Left forelimb (tissue), 1 donor: ENCODE measurements at regions not wholly inside any gene's neighbourhood (a gene's known extent, or its start where the extent isn't known, plus 50 kb on each side); places are given as distances from the start of the nearest gene placed in this dataset.
"Not testable (repeated sequence)": the region's sequence is repeated elsewhere in the genome, so short reads cannot be mapped to it uniquely, and the experiment has no call there.

Experiments
- DNase-seq: peaks from one replicate; pipeline ENCODE4 v3.0.0-alpha.2; 2018; ENCODE audit warnings: low spot score

DNA sequence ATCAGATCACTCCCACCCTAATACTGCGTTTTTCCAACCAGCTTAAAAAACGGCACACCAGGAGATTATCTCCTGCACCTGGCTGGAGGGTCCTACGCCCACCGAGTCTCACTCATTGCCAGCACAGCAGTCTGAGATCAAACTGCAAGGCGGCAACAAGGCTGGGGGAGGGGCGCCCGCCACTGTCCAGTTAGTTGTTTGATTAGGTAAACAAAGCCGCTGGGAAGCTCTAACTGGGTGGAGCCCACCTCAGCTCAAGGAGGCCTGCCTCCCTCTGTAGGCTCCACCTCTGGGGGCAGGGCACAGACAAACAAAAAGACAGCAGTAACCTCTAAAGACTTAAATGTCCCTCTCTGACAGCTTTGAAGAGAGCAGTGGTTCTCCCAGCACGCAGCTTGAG lies 463.0 kb upstream of the CADM1 start:
- DNase-seq: not testable (repeated sequence)

DNA sequence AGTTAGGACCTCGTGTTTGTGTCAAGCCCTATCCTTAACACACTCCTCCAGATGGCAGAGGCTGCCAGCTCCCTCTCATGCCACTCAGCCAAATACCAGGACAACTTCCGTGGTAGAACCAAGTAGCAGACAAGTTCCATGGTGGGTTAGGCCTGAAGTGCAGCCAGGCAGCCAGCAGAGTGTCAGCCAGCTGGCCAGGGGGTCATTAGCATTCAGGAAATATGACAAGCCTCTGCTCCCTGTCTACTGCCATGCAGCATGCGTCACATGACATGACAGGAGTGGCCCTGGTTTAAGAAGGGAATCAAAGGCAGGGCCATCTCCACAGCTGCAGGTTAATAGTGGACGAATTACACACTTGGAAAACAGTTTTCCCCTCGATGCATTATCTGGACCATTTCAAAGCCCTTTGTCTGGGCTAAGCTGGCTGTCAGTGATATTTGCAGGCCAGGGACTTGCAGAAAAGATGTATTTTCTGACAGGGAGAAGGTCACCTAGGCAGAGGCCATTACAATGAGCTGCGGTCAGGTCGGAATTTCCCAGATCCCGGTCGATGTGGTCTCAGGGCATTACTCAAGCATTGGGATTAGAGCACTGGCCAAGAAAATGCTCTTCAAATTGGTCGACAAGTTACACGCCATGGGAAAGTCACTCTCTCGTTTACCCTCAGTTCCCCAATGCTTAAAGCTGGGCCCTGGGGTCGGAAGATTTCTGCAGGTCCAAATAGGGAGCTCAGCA lies 461.7 kb upstream of the CADM1 start:
- no peak for DNase-seq

DNA sequence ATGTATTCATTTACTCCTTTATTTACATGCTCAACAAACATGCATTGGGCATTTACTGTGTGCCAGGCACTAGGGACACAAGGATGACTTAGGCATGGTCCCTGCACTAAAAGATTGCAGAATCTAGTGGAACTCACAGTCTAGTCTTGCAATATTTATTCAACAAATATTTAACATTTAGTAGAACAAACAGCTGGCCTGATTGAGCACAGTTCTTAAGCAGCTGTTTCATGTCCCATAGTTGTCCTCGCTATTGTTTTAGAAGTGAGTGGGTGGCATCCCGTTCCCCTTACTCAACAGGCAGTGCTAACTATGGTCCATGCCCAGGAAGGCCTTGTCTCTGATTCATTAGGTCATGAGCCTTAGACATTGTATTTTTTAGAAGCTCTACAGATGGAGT lies 459.9 kb upstream of the CADM1 start:
- DNase-seq: no peak

GRCh38 chr11:115963156-115963555 lies 458.9 kb upstream of the CADM1 start:
- no peak for DNase-seq

- DNase-seq: no peak
Observed at GRCh38 chr11:115961159-115962003, 457.2 kb upstream of the CADM1 start.

GRCh38 chr11:115959081-115959486 lies 454.9 kb upstream of the CADM1 start:
- no peak for DNase-seq

- DNase-seq: no peak
Observed at GRCh38 chr11:115958089-115959000, 454.1 kb upstream of the CADM1 start.

DNA sequence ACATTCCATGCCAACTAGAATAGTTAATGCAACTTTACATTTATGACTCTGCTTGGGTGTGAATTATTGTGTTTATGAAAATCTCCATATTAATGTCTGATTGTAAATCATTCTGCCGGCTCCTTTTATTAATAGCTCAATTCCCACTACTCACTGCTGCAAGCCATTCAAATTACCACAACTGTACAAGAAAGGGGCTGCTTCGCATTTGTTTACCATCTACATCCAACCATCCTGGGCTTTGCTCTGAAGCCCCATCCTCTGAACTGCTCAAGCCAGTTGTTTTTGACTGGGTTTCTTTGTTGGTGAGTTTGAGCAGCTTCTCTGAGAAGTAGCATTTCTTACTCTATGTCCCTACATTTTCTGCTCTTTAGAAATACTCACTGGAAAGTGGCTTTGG lies 451.6 kb upstream of the CADM1 start:
- DNase-seq: no peak

DNA sequence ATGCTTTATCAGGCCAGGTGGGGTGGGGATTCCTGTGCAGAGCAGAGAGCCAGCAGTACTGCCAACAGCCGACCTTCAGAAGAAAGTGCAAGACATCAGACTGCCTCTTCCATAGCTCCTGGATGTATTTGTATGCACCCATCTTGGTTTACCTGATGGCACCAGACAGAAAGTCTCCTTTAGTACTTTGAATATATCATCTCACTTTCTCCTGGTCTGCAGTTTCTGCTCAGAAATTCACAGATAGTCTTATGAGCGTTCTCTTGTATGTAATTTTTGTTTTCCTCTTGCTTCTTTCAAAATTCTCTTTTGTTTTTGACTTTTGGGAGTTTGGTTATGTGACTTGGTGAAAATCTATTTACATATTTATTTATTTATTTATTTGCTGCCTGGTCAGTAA lies 446.4 kb upstream of the CADM1 start:
- DNase-seq: no peak

DNA sequence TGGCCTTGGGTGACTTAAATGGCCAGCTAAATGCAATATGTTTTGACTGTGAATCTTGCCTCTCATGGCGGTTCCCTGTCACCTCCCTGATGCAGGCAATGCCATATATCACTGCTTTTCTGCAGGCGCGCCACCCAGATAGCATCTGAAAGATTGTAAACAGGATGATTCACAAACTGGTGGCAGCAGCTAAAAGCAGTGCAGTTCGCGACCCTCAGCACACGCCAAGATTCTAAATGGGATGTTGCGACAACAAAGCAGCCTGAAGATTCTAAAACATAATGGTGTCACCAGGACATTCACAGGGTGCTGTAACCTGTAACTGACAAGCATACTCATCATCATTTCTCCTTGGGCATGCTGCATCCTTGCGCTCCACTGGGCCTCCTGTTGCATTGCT lies 440.4 kb upstream of the CADM1 start:
- no peak for DNase-seq

- DNase-seq: no peak
Observed at GRCh38 chr11:115942011-115942410, 437.8 kb upstream of the CADM1 start.

DNA sequence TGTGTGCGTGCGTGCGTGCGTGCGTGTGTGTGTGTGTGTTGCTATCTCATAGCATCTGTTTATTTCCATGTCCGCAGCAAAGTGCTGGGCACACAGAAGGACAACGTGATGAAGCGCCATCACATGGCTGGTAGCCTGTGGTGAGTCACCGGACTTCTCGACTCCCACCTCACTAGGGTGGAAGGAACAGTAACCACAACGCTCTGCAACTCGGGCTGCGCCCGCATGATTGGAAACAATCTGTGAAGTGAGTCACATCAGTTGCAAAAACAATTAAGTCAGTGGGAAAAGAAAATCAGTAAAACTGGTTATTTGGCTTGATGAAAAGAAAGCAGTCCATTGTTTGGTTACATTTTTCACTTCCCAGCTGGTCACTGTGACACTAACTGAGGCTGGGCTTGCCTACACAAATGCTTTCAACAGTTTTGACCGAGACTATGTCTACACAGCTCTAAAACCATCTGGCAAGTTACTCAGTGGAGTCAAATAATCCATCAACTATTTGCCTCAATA lies 437.3 kb upstream of the CADM1 start:
- no peak for DNase-seq

DNA sequence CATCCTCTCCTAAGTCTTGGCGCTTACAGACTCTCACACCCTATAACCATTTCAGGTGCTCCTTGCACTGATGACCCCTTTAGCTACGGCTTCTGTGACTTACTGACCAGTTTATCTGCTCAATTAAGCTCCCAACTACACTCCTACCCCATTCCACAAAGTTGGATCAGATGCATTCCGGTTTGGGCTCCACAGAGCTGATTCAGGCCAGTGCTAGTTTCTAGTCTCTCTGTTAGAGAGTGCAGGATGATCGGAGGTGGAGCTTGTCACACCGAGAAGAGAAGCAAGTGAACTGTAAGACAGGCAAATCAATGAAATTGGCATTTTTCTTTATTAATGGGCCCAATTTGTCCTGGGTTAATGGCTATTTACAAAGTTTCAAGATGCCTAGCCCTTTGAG lies 436.8 kb upstream of the CADM1 start:
- DNase-seq: no peak

GRCh38 chr11:115939731-115940421 lies 435.7 kb upstream of the CADM1 start:
- DNase-seq: no peak

DNA sequence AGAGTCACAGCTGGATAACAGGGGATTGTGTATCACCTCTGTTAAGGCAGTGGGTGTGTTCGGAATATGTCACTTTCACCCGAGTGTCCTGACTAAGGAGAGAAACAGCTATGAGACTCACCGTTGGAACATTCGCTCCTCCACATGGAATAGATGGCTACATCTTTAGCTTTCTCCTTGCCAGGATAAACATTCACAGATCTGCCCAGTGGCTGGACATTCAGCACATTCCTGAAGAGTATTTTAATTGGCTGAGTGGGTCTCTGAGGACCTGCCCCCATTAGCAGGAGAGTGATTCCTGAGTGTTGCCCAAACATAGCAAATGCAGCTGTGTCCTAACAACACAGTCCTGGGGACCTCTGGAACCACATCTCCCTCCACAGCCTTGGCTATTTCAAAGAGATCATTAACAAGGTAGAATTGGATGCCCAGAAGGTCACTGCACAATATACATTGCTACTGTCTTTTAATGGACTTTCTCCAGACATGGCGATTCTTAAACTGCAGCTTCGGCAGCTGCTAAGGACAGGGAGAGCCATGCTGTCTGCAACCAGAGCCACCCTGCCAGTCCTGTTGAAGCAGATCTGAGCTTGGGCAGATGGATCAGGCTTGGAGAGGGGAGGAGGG lies 435.0 kb upstream of the CADM1 start:
- no peak for DNase-seq

- DNase-seq: no peak
Observed at GRCh38 chr11:115933564-115933963, 429.3 kb upstream of the CADM1 start.

- DNase-seq: no peak
Observed at GRCh38 chr11:115931548-115932083, 427.4 kb upstream of the CADM1 start.

DNA sequence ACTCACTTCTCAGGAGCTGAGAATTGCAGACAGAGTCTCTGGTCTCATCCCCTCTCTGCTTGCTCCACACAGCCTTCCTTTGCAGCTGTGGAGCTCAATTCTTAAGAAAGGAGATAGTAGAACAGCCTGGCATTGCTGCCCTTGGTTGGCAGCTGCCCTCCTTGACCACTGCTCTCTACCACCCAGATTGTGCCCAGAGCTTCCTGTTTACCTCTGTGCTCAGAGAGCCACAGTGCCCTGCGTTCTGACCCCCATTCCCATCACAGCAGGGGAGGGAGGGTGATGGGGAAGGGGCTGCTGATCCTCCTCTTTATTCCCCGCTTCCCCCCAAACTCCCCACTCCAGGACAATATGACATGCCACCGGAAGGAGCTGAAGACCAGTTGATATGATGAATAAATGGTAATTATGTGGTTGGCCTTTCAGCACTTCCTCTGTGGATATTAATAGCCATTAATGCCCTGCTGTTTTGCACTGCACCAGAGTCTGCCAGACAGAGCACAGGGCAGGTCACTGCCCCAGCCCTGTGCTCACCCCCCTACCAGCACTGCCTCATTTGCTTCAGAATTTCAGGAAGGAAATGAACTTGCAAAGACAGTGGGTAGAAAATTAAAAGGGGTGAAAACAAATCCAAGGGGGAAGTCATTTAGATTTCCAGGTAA lies 426.8 kb upstream of the CADM1 start:
- DNase-seq: no peak

DNA sequence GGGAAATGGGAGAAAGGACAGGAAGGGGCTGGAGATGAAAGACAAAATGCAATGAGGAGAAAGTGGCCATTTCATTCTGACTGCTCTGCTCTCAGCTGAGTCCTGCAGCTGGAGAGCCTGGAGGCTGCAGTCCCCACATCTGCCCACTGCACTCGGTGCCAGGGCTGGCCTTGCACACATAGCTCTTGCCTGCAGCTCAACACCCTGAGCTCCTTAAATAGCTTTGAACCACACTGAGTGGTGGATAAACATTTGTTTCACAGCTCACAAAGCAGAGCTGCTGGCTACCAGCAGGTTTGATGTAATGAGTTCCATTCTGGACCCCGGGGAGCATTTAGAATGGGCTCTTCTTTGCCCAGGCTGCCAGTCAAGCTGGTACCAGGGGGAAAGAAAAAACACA lies 426.1 kb upstream of the CADM1 start:
- no peak for DNase-seq

DNA sequence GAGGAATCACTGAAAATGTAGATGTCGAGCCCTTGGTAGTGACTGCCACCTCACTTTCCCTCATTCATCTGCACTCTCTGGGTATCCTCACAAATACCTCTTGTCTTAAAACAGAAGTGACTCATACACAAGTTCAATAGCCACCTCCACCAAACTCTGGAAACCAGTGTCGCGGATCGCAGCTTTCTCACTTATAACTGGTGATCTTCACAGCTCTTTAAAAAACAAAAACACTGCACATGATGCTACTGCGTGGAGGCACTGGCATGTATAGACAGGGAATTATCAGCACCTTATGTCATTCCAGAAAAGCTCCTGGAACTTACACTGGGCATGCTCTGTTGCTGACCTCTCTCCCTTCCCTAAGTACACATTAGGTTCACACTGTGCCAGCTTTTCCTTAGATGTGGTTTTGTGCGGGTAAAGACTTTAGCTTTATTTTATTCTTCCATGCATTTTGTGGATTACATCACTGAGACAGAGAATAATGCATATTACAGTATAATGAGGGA lies 425.5 kb upstream of the CADM1 start:
- no peak for DNase-seq
